GM20431 (cell line): ENCODE measurements at regions not wholly inside any gene's neighbourhood (a gene's known extent, or its start where the extent isn't known, plus 50 kb on each side); places are given as distances from the start of the nearest gene placed in this dataset.

ENCODE experiments used
- in situ Hi-C: fragments of 300-500 bp; cut with MseI, MboI; formaldehyde crosslinking; loops from one replicate; pipeline ENCODE4 v1.15.0; 2020; ENCODE audit warnings: low sequenced_read_pairs; ENCODE audit not compliant: unreplicated experiment

DNA sequence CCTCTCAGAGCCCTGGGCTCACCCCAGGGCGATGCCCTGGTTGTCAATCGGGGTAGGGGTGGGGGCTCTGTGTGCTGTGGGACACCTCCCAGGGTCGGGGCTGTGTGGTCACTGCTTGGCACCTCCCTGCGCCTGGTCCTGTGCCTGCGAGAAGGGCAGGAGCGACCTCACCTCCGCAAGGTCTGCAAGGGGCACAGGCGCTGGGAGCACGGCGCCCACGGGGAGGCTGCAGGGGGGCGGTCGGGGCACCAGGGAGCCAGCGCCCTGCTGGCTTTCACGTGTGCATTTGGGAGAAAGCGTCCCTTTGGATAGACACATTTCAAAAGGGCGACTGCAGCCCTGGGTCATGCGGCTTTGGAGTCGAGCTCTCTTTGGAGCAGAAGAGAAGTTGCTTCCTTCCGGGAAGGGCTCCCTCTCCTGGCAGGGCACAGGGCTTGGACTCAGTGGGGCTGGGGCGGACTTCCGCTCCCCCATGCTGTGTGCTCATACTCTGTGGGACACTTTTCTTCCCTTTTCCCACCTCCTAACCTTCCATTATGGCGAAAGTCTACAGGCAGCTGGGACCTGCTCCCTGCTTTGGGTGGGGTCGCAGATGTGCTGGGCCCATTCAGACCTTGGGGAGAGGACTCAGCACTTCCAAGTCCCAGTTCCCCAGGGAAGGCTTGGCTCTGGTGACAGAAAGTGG lies 52.9 kb upstream of the SLC28A3 start:
- in situ Hi-C loops = loop anchor here (25.0 kb wide), 1 partner anchor 744 kb away; no protein-coding TSS in a partner anchor

- in situ Hi-C loops = loop anchor here (25.0 kb wide), 1 partner anchor 743 kb away; no protein-coding TSS in a partner anchor
Measured at GRCh38 chr9:84394036-84394435, 53.5 kb upstream of the SLC28A3 start.

- in situ Hi-C loops = loop anchor here (25.0 kb wide), 1 partner anchor 740 kb away; no protein-coding TSS in a partner anchor
Measured at GRCh38 chr9:84397151-84397728, 56.7 kb upstream of the SLC28A3 start.

DNA sequence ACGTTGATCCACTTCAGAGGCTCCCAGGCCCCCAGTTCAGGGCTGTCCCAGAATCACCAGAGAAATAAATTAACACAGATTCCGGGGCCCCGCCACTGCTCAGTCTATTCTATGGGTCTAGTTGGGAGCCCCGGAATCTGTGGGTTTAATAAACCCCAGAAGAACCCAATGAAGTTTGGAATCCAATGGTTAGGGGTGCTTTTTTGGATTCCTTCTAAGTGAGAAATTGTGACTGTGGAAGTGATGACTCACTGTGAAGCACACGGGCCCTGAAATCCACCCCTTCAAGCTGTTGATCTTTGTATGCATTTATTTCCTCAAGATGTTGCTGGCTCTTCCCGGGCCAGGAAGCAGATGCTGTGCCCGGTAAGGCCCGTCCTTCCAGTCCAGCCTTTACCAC lies 57.3 kb upstream of the SLC28A3 start:
- in situ Hi-C loops = loop anchor here (25.0 kb wide), 1 partner anchor 739 kb away; no protein-coding TSS in a partner anchor

GRCh38 chr9:84402517-84402916 lies 62.0 kb upstream of the SLC28A3 start:
- in situ Hi-C loops = loop anchor here (25.0 kb wide), 1 partner anchor 1035 kb away; no protein-coding TSS in a partner anchor

GRCh38 chr9:84403288-84403687 lies 62.7 kb upstream of the SLC28A3 start:
- in situ Hi-C loops = loop anchor here (25.0 kb wide), 1 partner anchor 1034 kb away; no protein-coding TSS in a partner anchor

- in situ Hi-C loops = loop anchor here (25.0 kb wide), 1 partner anchor 1033 kb away; no protein-coding TSS in a partner anchor
Measured at GRCh38 chr9:84404095-84404686, 63.6 kb upstream of the SLC28A3 start.

DNA sequence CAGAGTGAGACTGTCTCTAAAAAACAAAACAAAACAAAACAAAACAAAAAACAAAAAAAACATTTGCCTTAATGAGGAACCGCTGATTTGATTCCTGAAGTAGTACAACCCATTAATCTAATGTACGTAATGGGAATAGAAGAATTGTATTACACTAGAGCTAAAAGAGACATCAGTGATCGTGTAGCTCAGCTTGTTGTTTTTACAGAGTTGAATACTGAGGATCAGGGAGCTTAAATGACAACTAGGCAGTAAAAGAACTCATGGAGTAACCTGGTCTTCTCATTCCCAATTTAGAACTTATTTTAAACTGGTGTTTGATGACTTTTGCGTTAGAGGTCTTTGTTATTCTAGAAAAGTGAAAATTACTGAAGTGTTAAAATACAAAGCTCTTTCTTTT lies 65.1 kb upstream of the SLC28A3 start:
- in situ Hi-C loops = loop anchor here (25.0 kb wide), 1 partner anchor 1032 kb away; no protein-coding TSS in a partner anchor

DNA sequence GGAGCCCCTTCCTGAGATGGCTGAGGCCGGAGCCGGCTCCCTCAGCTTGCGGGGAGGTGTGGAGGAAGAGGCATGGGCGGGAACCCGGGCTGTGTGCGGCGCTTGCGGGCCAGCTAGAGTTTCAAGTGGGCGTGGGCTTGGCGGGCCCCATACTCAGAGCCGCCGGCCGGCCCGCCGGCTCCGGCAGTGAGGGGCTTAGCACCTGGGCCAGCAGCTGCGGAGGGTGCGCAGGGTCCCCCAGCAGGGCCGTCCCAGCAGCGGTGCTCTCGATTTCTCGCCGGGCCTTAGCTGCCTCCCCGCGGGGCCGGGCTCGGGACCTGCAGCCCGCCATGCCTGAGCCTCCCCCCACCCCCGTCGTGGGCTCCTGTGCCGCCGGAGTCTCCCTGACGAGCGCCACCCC lies 67.9 kb upstream of the SLC28A3 start:
- in situ Hi-C loops = loop anchor here (25.0 kb wide), 1 partner anchor 1029 kb away; no protein-coding TSS in a partner anchor

- in situ Hi-C loops = loop anchor here (25.0 kb wide), 1 partner anchor 1026 kb away; no protein-coding TSS in a partner anchor
Measured at GRCh38 chr9:84411683-84412267, 71.2 kb upstream of the SLC28A3 start.

DNA sequence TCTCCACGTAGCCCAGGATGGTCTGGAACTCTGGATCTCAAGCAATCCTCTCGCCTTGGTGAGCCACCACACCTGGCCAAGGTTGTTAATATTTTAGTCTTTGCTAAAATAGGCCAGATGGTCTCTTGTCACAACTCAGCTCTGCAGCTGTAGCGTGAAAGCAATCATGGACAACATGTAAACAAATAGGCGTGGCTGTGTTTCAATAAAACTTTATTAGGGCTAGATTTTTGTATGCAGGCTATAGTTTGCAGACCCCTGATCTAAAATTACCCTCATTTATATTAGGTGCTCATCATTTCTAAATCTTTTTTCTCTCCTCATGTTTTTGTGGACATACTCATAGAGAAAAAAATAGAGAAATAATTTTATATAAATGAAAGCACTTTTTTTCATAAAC lies 72.1 kb upstream of the SLC28A3 start:
- in situ Hi-C loops = loop anchor here (25.0 kb wide), 1 partner anchor 1025 kb away; no protein-coding TSS in a partner anchor

- in situ Hi-C loops = loop anchor here (25.0 kb wide), 1 partner anchor 1024 kb away; no protein-coding TSS in a partner anchor
Measured at GRCh38 chr9:84413301-84413700, 72.7 kb upstream of the SLC28A3 start.

- in situ Hi-C loops = loop anchor here (25.0 kb wide), 1 partner anchor 1018 kb away; no protein-coding TSS in a partner anchor
Measured at GRCh38 chr9:84419031-84419602, 78.6 kb upstream of the SLC28A3 start.

- in situ Hi-C loops = loop anchor here (25.0 kb wide), 1 partner anchor 1012 kb away; no protein-coding TSS in a partner anchor
Measured at GRCh38 chr9:84424931-84425330, 84.4 kb upstream of the SLC28A3 start.

GRCh38 chr9:84432746-84433145 lies 92.2 kb upstream of the SLC28A3 start:
- in situ Hi-C loops = no loop called here

- in situ Hi-C loops = no loop called here
Measured at GRCh38 chr9:84435902-84436301, 95.3 kb upstream of the SLC28A3 start.

GRCh38 chr9:84436386-84437109 lies 96.0 kb upstream of the SLC28A3 start:
- in situ Hi-C loops = no loop called here

DNA sequence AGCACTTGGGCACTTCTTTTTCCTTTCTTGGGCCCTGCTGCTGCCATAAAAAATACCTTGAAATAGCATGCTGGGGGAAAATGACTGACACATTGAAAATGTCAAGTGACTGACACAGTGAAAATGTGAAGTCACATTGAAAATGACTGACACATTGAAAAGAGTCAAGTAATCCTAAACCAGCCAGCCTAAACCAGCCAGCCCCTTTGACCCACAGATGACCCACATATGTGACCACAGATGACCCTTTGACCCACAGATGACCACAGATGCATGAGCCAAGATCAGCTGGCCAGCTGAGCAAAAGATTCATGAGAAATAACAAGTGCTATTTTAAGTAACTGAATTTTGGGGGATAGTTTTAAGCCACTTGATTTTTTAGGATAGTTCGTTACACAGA lies 97.8 kb upstream of the SLC28A3 start:
- in situ Hi-C loops = no loop called here

DNA sequence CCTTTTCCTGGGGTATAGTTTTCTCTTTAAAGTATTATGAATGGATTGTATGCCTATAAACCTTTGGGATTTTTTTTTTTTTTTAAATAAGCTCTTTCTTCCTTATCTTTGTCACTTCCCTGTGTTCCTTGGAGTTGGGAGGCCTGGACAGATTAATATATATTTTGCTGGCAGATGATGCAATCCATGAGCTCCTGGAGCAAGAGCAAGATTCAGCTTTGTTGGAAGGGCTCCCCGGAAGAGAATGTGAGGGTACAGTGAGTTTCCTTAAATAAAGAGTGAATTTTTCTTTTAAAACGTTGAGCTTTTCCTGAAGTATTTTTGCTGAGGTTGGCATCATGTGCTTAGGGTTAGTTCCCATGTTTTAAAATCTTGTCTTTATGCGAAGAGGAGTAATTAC lies 98.7 kb upstream of the SLC28A3 start:
- in situ Hi-C loops = no loop called here
